HG02571 (cell line): ENCODE measurements at regions not wholly inside any gene's neighbourhood (a gene's known extent, or its start where the extent isn't known, plus 50 kb on each side); places are given as distances from the start of the nearest gene placed in this dataset.

ENCODE experiments used
- ATAC-seq: cut with Tn5 transposase; IDR thresholded peaks from one replicate; pipeline ENCODE4 v1.9.1; 2021; ENCODE audit warnings: mild to moderate bottlenecking, moderate library complexity; ENCODE audit not compliant: unreplicated experiment

DNA sequence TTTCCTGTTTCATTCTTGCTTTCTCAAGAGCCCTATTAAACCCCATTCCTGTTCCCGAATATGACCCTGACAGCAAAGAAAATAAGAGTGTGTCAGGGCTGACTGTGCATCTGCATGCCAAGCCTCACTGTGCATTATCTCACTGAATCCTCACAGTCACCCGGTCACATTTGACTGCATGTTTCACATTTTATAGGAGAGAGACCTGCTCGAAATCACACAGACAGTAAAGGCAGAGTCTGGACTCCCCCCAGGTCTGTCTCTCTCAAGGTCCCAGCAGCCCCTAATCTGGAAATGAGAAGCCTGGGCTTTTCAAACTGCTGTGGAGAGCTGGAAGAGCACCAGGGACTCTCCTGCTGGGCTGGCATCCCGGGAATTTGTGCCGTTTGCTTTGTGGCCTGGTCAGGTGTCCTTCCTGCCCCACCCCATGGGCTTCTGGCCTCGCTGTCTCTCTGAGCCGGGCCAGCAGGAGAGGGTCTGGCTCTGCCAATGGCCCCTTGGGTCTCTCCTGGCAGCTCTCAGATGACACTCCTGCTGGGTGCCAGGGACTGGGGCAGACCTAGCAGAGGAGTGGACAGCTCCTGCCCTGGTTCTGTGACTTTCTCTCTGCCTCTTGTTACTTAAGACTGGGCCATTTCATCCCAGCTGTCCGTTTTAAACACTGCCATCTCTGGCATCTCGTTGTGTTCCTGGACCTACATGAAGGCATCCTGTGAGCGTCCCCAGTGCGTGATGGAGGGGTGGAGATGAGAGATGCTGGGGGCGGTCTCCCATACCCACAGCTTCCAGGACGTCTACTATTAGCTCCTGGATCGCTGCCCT is 173.6 kb downstream of the ARHGAP12 start:
- no peak for ATAC-seq

- no peak for ATAC-seq
Observed at GRCh38 chr10:31753681-31754080, 174.9 kb downstream of the ARHGAP12 start.

- ATAC-seq, result no peak
Observed at GRCh38 chr10:31752170-31752569, 176.5 kb downstream of the ARHGAP12 start.

DNA sequence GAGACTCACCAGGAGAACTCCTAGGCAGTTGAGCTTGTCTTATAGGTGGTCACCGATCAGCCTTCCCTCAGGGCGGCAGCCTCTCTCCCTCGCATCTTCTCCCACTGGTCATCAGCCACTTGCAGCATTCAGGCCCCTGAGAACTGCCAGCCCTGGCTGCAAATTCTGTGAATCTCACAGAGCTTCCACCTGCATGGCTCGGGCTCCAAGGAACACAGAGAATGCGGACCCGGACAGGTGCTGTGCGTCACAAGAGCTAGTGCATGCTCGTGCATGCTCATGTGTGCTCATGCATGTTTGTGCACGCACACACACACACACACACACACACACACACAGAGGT is 176.9 kb downstream of the ARHGAP12 start:
- ATAC-seq, result no peak

DNA sequence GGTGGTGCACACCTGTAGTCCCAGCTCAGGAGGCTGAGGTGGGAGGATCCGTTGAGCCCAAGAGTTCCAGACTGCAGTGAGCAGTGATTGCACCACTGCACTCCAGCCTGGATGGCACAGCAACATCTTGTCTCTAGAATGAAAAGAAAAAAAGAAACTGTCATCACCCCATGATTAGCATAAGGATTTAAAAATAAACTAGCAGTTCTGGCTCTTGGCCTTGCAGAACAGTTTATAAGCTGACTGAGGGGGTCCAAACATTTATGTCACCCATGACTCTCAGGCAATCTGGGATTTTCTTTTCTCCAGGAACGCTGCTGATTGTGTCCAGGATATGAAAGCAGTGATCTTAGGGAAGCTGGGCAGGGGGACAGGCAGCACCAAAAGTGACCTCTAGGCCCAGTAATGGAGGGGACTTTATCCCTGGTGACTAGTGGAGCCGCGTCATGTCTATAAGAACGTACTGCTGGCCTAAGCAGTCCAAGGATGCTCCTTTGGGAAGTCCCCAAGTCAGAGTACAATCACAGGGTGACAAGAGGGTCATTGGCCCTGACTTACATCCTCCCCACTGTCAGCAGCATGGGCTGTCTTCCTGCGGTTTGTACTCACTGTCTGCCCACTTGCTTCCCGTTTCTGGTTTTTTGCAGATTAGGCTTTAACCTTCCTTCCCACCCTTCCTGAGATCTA is 177.4 kb downstream of the ARHGAP12 start:
- no peak for ATAC-seq

- no peak for ATAC-seq
Observed at GRCh38 chr10:31749981-31750840, 178.4 kb downstream of the ARHGAP12 start.

GRCh38 chr10:31749301-31749700 is 179.3 kb downstream of the ARHGAP12 start:
- ATAC-seq, result no peak

- ATAC-seq, result no peak
Observed at GRCh38 chr10:31745612-31746376, 182.8 kb downstream of the ARHGAP12 start.

- no peak for ATAC-seq
Observed at GRCh38 chr10:31744025-31744424, 184.6 kb downstream of the ARHGAP12 start.

DNA sequence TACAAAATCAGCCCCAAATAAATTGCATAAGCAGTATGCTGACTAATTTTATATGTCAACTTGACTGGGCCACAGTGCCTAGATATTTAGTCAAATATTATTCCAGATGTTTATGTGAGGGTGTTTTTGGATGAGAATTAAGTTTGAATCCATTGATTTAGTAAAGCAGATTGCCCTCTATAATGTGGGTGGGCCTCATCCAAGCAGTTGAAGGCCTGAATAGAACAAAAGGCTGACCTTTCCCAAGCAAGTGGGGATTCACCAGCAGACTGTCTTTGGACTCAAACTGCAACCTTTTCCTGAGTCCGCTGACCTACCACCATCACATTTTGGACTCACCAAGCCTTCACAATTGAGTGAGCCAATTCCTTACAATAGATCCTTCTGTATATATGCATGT is 186.4 kb downstream of the ARHGAP12 start:
- ATAC-seq, result no peak

DNA sequence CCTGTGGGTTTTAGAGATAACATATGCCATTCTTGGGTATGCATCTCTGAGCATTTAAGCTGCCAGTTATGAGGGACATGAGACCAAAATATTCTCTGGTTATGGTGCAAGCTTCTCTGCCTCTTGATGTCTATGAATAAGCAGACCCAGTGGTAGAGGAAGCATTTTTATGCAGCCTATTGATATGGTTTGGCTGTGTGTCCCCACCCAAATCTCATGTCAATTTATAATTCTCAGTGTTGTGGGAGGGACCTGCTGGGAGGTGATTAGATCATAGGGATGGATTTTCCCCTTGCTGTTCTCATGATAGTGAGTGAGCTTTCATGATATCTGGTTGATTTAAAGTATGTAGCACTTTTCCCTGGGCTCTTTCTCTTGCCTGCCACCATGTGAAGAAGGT is 187.2 kb downstream of the ARHGAP12 start:
- ATAC-seq, result no peak

- ATAC-seq, result no peak
Observed at GRCh38 chr10:31739711-31740110, 188.9 kb downstream of the ARHGAP12 start.

DNA sequence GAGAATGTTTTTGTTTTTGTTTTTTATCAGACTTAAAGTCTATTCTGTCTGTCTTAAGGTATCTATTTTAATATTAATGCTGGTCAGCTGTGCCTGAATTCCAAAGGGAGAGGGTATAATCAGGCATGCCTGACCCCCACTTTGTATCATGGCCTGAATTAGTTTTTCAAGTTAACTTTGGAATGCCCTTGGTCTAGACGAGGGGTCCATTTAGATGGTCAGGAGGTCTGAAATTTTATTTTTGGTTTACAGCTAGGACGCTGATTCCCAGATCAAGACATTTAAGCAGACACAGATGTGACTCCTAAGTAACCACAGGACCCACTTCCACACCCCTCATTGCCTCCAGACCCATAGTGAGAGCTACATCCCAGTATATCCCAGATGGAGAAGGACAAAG is 189.5 kb downstream of the ARHGAP12 start:
- ATAC-seq, result no peak

DNA sequence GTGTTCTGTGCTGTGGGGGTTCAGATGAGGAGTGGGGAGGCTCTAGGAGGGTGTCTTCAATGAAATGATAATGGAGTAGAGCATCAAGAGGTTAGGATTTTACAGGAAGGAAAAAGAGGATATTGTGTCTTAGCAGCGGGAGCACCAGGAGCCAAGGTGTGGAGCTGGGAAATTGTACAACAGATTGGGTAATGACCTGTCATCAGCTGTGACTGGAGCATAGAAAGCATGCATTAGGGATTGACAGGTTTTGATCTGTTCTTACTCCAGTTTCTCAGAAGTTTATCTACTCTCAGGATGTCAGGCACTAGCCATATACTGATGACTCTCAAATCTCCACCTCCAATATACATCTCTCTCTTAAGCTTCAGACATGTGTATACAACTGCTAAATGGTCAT is 196.9 kb downstream of the ARHGAP12 start:
- ATAC-seq, result no peak

GRCh38 chr10:31730776-31731175 is 197.9 kb downstream of the ARHGAP12 start:
- no peak for ATAC-seq

- ATAC-seq, result no peak
Observed at GRCh38 chr10:31728698-31729224, 199.9 kb downstream of the ARHGAP12 start.

- ATAC-seq, result no peak
Observed at GRCh38 chr10:31725436-31725835, 203.2 kb downstream of the ARHGAP12 start.

DNA sequence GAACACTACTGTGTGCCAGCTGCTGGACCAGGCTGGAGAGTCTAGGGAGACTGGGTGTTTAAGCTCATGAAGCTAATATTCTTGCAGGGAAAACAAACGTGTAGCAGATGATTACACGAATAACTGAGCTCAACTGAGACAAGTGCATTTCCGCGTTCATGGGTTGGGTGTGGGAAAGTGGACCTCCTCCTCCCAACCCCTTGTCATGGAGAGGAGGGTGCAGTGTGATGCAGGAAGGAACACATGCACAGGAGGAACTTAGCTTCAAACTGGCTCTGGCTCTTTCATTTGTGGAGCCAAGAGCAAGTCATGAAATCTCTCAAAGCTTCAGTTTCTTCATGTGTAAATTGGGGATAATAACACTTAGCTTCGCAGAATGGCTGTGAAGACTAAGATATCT is 204.3 kb downstream of the ARHGAP12 start:
- no peak for ATAC-seq

- no peak for ATAC-seq
Observed at GRCh38 chr10:31723106-31723750, 205.4 kb downstream of the ARHGAP12 start.

- ATAC-seq, result no peak
Observed at GRCh38 chr10:31721096-31721495, 207.5 kb downstream of the ARHGAP12 start.
